OCI-LY7 (cell line): ENCODE measurements at regions not wholly inside any gene's neighbourhood (a gene's known extent, or its start where the extent isn't known, plus 50 kb on each side); places are given as distances from the start of the nearest gene placed in this dataset.

ENCODE experiments used
- BruUV-seq: library from RNA; stranded (reverse); fragments of 400-500 nt; replicated peaks from 2 replicates; lab custom pipeline; 2021; lab: Mats Ljungman, UMichigan
- CTCF ChIA-PET: fragments of 300-600 bp; sonication (Branson Sonifier 250); formaldehyde crosslinking; loops from one replicate; lab custom pipeline; 2022; ENCODE audit warnings: antibody characterized with exemption; ENCODE audit not compliant: unreplicated experiment; lab: Charles Lee
- POLR2A ChIA-PET: fragments of 300-600 bp; sonication (Branson Sonifier 250); formaldehyde crosslinking; loops from one replicate; lab custom pipeline; 2022; ENCODE audit warnings: antibody characterized with exemption; lab: Charles Lee
- DNase-seq: peaks from one replicate; pipeline ENCODE4 v3.0.0-alpha.2; 2015; ENCODE audit warnings: low spot score
- H2AFZ ChIP-seq: fragments of 200-600 bp; sonication (generic), shearing (Covaris generic); 2 replicates; pipeline ENCODE4 v1.6.1; 2014; ENCODE audit warnings: mild to moderate bottlenecking, antibody characterized with exemption, low read length, moderate library complexity
- H3K27ac ChIP-seq: fragments of 200-600 bp; sonication (generic); 2 replicates; pipeline ENCODE4 v1.5.1; 2014; ENCODE audit warnings: mixed run types, low read depth, mild to moderate bottlenecking, moderate library complexity, low read length, inconsistent platforms; ENCODE audit not compliant: poor library complexity, severe bottlenecking
- H3K36me3 ChIP-seq: fragments of 200-600 bp; sonication (generic); 2 replicates; pipeline ENCODE4 v1.6.1; 2014; ENCODE audit warnings: mild to moderate bottlenecking, antibody characterized with exemption, low read length, moderate library complexity, mixed read lengths; ENCODE audit not compliant: insufficient read depth
- H3K4me1 ChIP-seq: fragments of 200-600 bp; sonication (generic); 2 replicates; pipeline ENCODE4 v1.5.1; 2014; ENCODE audit warnings: mild to moderate bottlenecking, low read length; ENCODE audit not compliant: insufficient read depth, poor library complexity, severe bottlenecking
- H3K4me2 ChIP-seq: fragments of 200-600 bp; sonication (generic); 2 replicates; pipeline ENCODE4 v1.6.1; 2014; ENCODE audit warnings: mild to moderate bottlenecking, low read length
- H3K4me3 ChIP-seq: fragments of 200-600 bp; sonication (generic); 2 replicates; pipeline ENCODE4 v1.5.1; 2014; ENCODE audit warnings: mild to moderate bottlenecking, low read depth, low read length; ENCODE audit not compliant: poor library complexity, severe bottlenecking
- H3K79me2 ChIP-seq: fragments of 200-600 bp; sonication (generic); 2 replicates; pipeline ENCODE4 v1.6.1; 2016; ENCODE audit warnings: low read depth, mild to moderate bottlenecking, low read length, moderate library complexity, mixed read lengths; ENCODE audit not compliant: insufficient read depth
- H3K9me2 ChIP-seq: fragments of 200-600 bp; sonication (generic); 2 replicates; pipeline ENCODE4 v1.6.1; 2016; ENCODE audit warnings: mild to moderate bottlenecking, low read length, mixed read lengths; ENCODE audit not compliant: insufficient read depth
- H3K9me3 ChIP-seq: fragments of 200-600 bp; sonication (generic); 2 replicates; pipeline ENCODE4 v1.6.1; 2014; ENCODE audit warnings: mild to moderate bottlenecking, mixed run types, low read length, mixed read lengths
- H4K20me1 ChIP-seq: fragments of 200-600 bp; sonication (generic); 2 replicates; pipeline ENCODE4 v1.6.1; 2014; ENCODE audit warnings: mild to moderate bottlenecking, antibody characterized with exemption, low read length, moderate library complexity, mixed read lengths; ENCODE audit not compliant: insufficient read depth
- CTCF ChIP-seq: fragments of 200-600 bp; sonication (generic); conservative IDR thresholded peaks from 2 replicates; pipeline ENCODE4 v1.5.1; 2014; ENCODE audit warnings: mild to moderate bottlenecking, antibody characterized with exemption, low read length, moderate library complexity, mixed read lengths
- EZH2phosphoT487 ChIP-seq: fragments of 200-600 bp; sonication (generic); IDR thresholded peaks from 2 replicates; pipeline ENCODE4 v1.6.1; 2018; ENCODE audit warnings: low read depth, borderline replicate concordance, mild to moderate bottlenecking, mixed run types, antibody characterized with exemption, low read length, moderate library complexity, mixed read lengths
- intact Hi-C: fragments of 100-400 bp; cut with micrococcal nuclease; formaldehyde crosslinking; loops from one replicate; pipeline ENCODE4 v1.10.0; 2022; ENCODE audit not compliant: unreplicated experiment

- H3K4me1 ChIP-seq = no peaks in the 10 kb centered on the region
- H3K4me3 ChIP-seq = no peak overlapping the region
- H3K9me2 ChIP-seq = no peaks in the 10 kb centered on the region
- H4K20me1 ChIP-seq = no peaks in the 10 kb centered on the region
- no peaks in the 10 kb centered on the region for H3K9me3 ChIP-seq
- H3K27ac ChIP-seq = no peak overlapping the region
- CTCF ChIA-PET = no interaction called here
- H3K79me2 ChIP-seq = no peaks in the 10 kb centered on the region
- no peaks in the 10 kb centered on the region for H3K36me3 ChIP-seq
- intact Hi-C loops = no loop called here
- H3K4me2 ChIP-seq = no peak overlapping the region
- no peak overlapping the region for H2AFZ ChIP-seq
- no TSS peak for BruUV-seq
- DNase-seq = no peak
- TF ChIP-seq CTCF (no peak), EZH2phosphoT487 (no peak)
- POLR2A ChIA-PET = interaction anchor here (0.6 kb wide), 1 partner anchor 859 kb away, joined by 3 read pairs; no protein-coding TSS in a partner anchor
These were observed 239.1 kb upstream of the HTR2A start for GRCh38 chr13:47135800-47136503.

GRCh38 chr13:47134939-47135489 lies 238.2 kb upstream of the HTR2A start:
- intact Hi-C loops = no loop called here
- H3K4me1 ChIP-seq = no peaks in the 10 kb centered on the region
- no peaks in the 10 kb centered on the region for H3K79me2 ChIP-seq
- ChIA-PET CTCF (no interaction called here), POLR2A (no interaction called here)
- H3K36me3 ChIP-seq = no peaks in the 10 kb centered on the region
- no peak overlapping the region for H3K4me2 ChIP-seq
- no peak overlapping the region for H3K27ac ChIP-seq
- no peak for TF ChIP-seq EZH2phosphoT487
- TF ChIP-seq CTCF = no peak
- no TSS peak for BruUV-seq
- no peak for DNase-seq
- H3K9me2 ChIP-seq = no peaks in the 10 kb centered on the region
- no peak overlapping the region for H3K4me3 ChIP-seq
- H3K9me3 ChIP-seq = no peaks in the 10 kb centered on the region
- H2AFZ ChIP-seq = no peak overlapping the region
- H4K20me1 ChIP-seq = no peaks in the 10 kb centered on the region

- Histone ChIP-seq H3K36me3 (no peaks in the 10 kb centered on the region), H4K20me1 (no peaks in the 10 kb centered on the region), H3K4me2 (no peak overlapping the region), H2AFZ (no peak overlapping the region), H3K9me3 (no peaks in the 10 kb centered on the region), H3K79me2 (no peaks in the 10 kb centered on the region), H3K4me1 (no peaks in the 10 kb centered on the region), H3K4me3 (no peak overlapping the region), H3K27ac (no peak overlapping the region), H3K9me2 (no peaks in the 10 kb centered on the region)
- DNase-seq = no peak
- TF ChIP-seq EZH2phosphoT487 (no peak), CTCF (no peak)
- intact Hi-C loops = no loop called here
- ChIA-PET POLR2A (no interaction called here), CTCF (no interaction called here)
- no TSS peak for BruUV-seq
These were observed 236.2 kb upstream of the HTR2A start for GRCh38 chr13:47133011-47133445.
